ENCODE measurements at regions not wholly inside any gene's neighbourhood (a gene's known extent, or its start where the extent isn't known, plus 50 kb on each side); places are given as distances from the start of the nearest gene placed in this dataset.

DNA sequence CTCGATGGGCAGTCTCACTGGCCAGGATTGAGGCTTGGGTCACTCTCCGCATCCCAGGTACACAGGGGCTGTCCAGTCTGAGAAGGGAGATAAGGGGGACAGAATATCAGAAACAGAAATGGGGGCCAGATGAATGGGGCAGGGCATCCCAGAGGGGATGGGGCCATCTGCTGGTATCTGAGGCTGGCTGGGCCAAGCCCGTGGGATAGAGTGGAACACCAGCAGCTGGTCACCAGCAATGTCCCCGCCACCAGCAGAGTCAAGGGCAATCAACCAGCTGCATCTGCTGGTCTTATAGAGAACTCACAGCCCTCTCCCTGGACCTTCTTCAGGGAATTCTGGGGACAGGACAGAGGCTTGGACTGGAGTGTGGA is 128.8 kb upstream of the HAAO start:
- TF ChIP-seq, protein P1, sequence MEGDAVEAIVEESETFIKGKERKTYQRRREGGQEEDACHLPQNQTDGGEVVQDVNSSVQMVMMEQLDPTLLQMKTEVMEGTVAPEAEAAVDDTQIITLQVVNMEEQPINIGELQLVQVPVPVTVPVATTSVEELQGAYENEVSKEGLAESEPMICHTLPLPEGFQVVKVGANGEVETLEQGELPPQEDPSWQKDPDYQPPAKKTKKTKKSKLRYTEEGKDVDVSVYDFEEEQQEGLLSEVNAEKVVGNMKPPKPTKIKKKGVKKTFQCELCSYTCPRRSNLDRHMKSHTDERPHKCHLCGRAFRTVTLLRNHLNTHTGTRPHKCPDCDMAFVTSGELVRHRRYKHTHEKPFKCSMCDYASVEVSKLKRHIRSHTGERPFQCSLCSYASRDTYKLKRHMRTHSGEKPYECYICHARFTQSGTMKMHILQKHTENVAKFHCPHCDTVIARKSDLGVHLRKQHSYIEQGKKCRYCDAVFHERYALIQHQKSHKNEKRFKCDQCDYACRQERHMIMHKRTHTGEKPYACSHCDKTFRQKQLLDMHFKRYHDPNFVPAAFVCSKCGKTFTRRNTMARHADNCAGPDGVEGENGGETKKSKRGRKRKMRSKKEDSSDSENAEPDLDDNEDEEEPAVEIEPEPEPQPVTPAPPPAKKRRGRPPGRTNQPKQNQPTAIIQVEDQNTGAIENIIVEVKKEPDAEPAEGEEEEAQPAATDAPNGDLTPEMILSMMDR (conservative IDR thresholded peaks at IDR 0.05; ENCODE audit: low read depth, low read length), result 0 out of 2 replicates have a peak, but pooled peaks have one; percentile 9
- no peak for TF ChIP-seq EZH2 (IDR thresholded peaks at IDR 0.05; ENCODE audit: borderline replicate concordance, low read depth, low read length, poor library complexity, severe bottlenecking)
